Transverse colon (tissue), 4 donors: ENCODE measurements at regions not wholly inside any gene's neighbourhood (a gene's known extent, or its start where the extent isn't known, plus 50 kb on each side); places are given as distances from the start of the nearest gene placed in this dataset.
A peak's percentile ranks its signal among the peaks of the same experiment; 100 is the strongest.

Source experiments
- DNase-seq: peaks from one replicate; pipeline ENCODE4 v3.0.0-alpha.2; 2019
- H3K27ac ChIP-seq, 4 donors: fragments of 200-600 bp; sonication (generic); 2 replicates each; pipeline ENCODE4 v1.5.1; 2016 to 2018; ENCODE audit warnings: inconsistent platforms in 4 of 4
- H3K27me3 ChIP-seq: fragments of 200-600 bp; sonication (generic); 2 replicates; pipeline ENCODE4 v1.5.1; 2017; ENCODE audit warnings: inconsistent platforms
- H3K36me3 ChIP-seq, 4 donors: fragments of 200-600 bp; sonication (generic); 2 replicates each; pipeline ENCODE4 v1.5.1; 2017 to 2019; ENCODE audit warnings: inconsistent platforms in 4 of 4
- H3K4me1 ChIP-seq, 4 donors: fragments of 200-600 bp; sonication (generic); 2 replicates each; pipeline ENCODE4 v1.5.1; 2017 to 2020; ENCODE audit warnings: inconsistent platforms in 4 of 4
- H3K4me3 ChIP-seq, 4 donors: fragments of 200-600 bp; sonication (generic); 1 replicate in 1 of 4; 2 replicates in 3 of 4; pipeline versions ENCODE4 v1.5.1 to v1.6.1; 2017 to 2019; ENCODE audit warnings: inconsistent platforms in 4 of 4
- H3K9me3 ChIP-seq, 2 donors: fragments of 200-600 bp; sonication (generic); 2 replicates each; pipeline ENCODE4 v1.5.1; 2017 to 2019; ENCODE audit warnings: inconsistent platforms in 2 of 2
- CTCF ChIP-seq, 5 experiments: fragments of 200-600 bp in 3 of 5; fragments of 450-650 bp in 2 of 5; sonication (generic) in 3 of 5; IDR thresholded peaks; 1 replicate in 2 of 5; 2 replicates in 3 of 5; pipeline ENCODE4 v1.5.1; 2016 to 2017; ENCODE audit warnings: antibody characterized with exemption in 5 of 5, inconsistent platforms in 3 of 5, mild to moderate bottlenecking in 2 of 5, moderate library complexity in 1 of 5
- EP300 ChIP-seq: sonication (generic); formaldehyde crosslinking; IDR thresholded peaks from one replicate; pipeline ENCODE4 v1.6.1; 2017; ENCODE audit warnings: antibody characterized with exemption, low read depth
- POLR2A ChIP-seq: fragments of 450-650 bp; IDR thresholded peaks from one replicate; pipeline ENCODE4 v1.6.1; 2016; ENCODE audit warnings: antibody characterized with exemption, mild to moderate bottlenecking, moderate library complexity
- POLR2AphosphoS5 ChIP-seq, 3 donors: sonication (generic); formaldehyde crosslinking; IDR thresholded peaks; one replicate each; pipeline ENCODE4 v1.6.1; 2016; ENCODE audit warnings: antibody characterized with exemption in 3 of 3
- WGBS, 2 donors: methylation state at CpG; one replicate each; pipeline ENCODE4 v1.1.5; 2018; ENCODE audit warnings: low coverage in 1 of 2; 5-methylcytosine and 5-hydroxymethylcytosine counted together
- in situ Hi-C, 4 donors: fragments of 200-750 bp; cut with MboI; loops; one replicate each; pipeline versions ENCODE4 v1.15.0 to v1.15.1; 2017; ENCODE audit warnings: low sequenced_read_pairs in 3 of 4, low pct_ligation_motif_present in 1 of 4, low pct_unique_long_range_greater_than_20kb in 1 of 4
- intact Hi-C: fragments of 100-400 bp; cut with DNase I; formaldehyde crosslinking; loops from one replicate; pipeline ENCODE4 v1.15.1; 2023; ENCODE audit warnings: low total_unique reads

- Histone ChIP-seq H3K4me3 (no peak overlapping the region), H3K27me3 (no peaks in the 10 kb centered on the region), H3K36me3 (no peaks in the 10 kb centered on the region), H3K4me1 (no peaks in the 10 kb centered on the region), H3K27ac (peak overlapping the region in 1 of 4 donors; percentile 22), H3K9me3 (no peaks in the 10 kb centered on the region)
- in situ Hi-C loops = no loop called here
- 56 to 57% methylated on average over 9 to 10 of the region's 10 CpGs for WGBS, 2 donors
- TF ChIP-seq POLR2AphosphoS5 (IDR thresholded peaks at IDR 0.05) = no peak
- no peak for DNase-seq
- intact Hi-C loops = no loop called here
Observed at GRCh38 chr7:84524714-84525694, 330.4 kb upstream of the SEMA3A start.

DNA sequence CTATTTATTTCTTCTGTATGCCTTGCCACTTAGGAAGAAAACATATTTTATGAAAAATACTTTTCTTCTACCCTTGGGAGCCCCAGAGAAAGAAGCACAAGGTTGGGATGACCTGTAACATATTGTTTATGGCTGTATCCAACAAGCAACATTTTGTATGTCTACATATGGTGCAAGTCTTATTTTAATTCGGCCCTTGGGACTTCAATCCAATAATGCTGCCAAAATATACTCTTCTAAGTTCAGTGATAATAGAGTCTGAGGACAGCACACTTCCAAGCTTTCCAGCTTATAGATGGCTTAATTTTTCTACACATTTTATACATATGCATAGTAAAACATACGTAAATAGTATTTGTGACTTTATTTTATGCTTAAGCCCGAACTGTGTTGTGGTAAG, 318.5 kb upstream of the SEMA3A start:
- H3K9me3 ChIP-seq = no peaks in the 10 kb centered on the region
- in situ Hi-C loops = no loop called here
- no peaks in the 10 kb centered on the region for H3K27me3 ChIP-seq
- no peak overlapping the region for H3K27ac ChIP-seq
- H3K36me3 ChIP-seq = no peaks in the 10 kb centered on the region
- H3K4me1 ChIP-seq = no peaks in the 10 kb centered on the region
- no peak for DNase-seq
- intact Hi-C loops = no loop called here
- H3K4me3 ChIP-seq = no peak overlapping the region
- WGBS, 2 donors = 55 to 68% methylated on average over 3 of the region's 3 CpGs
- no peak for TF ChIP-seq EP300
- no peak for TF ChIP-seq POLR2AphosphoS5 (IDR thresholded peaks at IDR 0.05)
- no peak for TF ChIP-seq CTCF (IDR thresholded peaks at IDR 0.05)
- TF ChIP-seq POLR2A = no peak

DNA sequence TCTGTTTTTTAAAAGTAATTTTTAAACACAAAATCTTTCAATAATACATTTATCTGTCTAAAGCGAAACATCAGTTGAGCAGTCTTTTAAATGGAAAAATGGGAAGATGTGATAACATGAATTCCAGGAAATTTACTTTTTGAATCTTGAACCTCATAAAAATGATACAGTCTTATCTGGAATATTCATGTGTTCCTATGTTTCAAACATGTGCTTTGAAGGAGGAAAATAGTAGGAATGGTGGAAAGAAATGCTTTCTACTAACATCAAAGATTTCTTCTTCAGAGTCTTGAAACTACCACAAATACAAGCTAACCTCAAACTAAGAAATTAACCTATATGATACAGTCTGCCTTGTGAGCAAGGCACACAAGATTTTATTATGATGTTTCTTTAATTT, 317.5 kb upstream of the SEMA3A start:
- DNase-seq = no peak
- Histone ChIP-seq H3K27me3 (no peaks in the 10 kb centered on the region), H3K4me3 (no peak overlapping the region), H3K36me3 (no peaks in the 10 kb centered on the region), H3K4me1 (no peaks in the 10 kb centered on the region), H3K27ac (no peak overlapping the region), H3K9me3 (no peaks in the 10 kb centered on the region)
- intact Hi-C loops = no loop called here
- in situ Hi-C loops = no loop called here
- TF ChIP-seq POLR2AphosphoS5 (IDR thresholded peaks at IDR 0.05) (no peak), POLR2A (no peak), CTCF (IDR thresholded peaks at IDR 0.05) (no peak), EP300 (no peak)
- 91 to 100% methylated on average over 1 of the region's 1 CpG for whole genome bisulfite sequencing, 2 donors

DNA sequence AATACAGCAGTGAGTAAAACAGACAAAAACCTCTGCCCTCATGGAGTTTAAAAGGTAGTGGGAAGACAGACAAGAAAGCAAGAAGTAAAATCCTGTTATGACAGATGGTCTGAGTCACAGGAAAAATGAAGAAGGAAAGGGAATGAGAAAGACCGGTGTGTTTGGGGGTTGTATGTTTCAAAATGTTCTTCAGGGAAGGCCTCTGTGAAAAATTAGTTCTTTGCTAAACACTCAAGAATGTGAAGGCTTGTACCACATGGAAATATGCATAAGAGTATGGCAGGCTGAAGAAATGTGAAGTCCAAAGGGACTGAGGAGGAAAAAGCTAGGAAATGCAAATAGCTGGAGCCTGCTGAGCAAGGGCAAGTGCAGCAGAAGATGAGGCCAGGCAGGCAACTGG, 315.9 kb upstream of the SEMA3A start:
- no peak overlapping the region for H3K4me3 ChIP-seq
- in situ Hi-C loops = no loop called here
- TF ChIP-seq POLR2AphosphoS5 (IDR thresholded peaks at IDR 0.05) (no peak), CTCF (IDR thresholded peaks at IDR 0.05) (no peak), EP300 (no peak), POLR2A (no peak)
- H3K27me3 ChIP-seq = no peaks in the 10 kb centered on the region
- intact Hi-C loops = no loop called here
- no peak for DNase-seq
- WGBS, 2 donors = 63 to 85% methylated on average over 1 of the region's 1 CpG
- H3K27ac ChIP-seq = no peak overlapping the region
- H3K9me3 ChIP-seq = no peaks in the 10 kb centered on the region
- H3K36me3 ChIP-seq = no peaks in the 10 kb centered on the region
- H3K4me1 ChIP-seq = no peaks in the 10 kb centered on the region
